Astrocyte (in vitro differentiated cells and primary cell): ENCODE measurements at regions not wholly inside any gene's neighbourhood (a gene's known extent, or its start where the extent isn't known, plus 50 kb on each side); places are given as distances from the start of the nearest gene placed in this dataset.

ENCODE experiments used
- DNase-seq: peaks from one replicate; pipeline ENCODE4 v3.0.0-alpha.2; 2010; ENCODE audit warnings: low read depth
- FAIRE-seq: peaks from 2 replicates; lab custom pipeline; 2011; peaks lifted over from hg19 to GRCh38; lab: Jason Lieb, UNC
- H2AFZ ChIP-seq: 2 replicates; pipeline ENCODE4 v1.6.0; 2012; ENCODE audit warnings: low read depth, low read length, inconsistent platforms
- H3K27ac ChIP-seq: 2 replicates; pipeline ENCODE4 v1.5.1; 2011; ENCODE audit warnings: low read depth, low read length, inconsistent platforms
- H3K27me3 ChIP-seq: 2 replicates; pipeline ENCODE4 v1.6.0; 2011; ENCODE audit warnings: low read length, inconsistent platforms; ENCODE audit not compliant: insufficient read depth
- H3K36me3 ChIP-seq: 2 replicates; pipeline ENCODE4 v1.5.1; 2011; ENCODE audit warnings: low read length, inconsistent platforms; ENCODE audit not compliant: insufficient read depth
- H3K4me1 ChIP-seq: 2 replicates; pipeline ENCODE4 v1.5.1; 2011; ENCODE audit warnings: low read length, inconsistent platforms; ENCODE audit not compliant: insufficient read depth
- H3K4me2 ChIP-seq: 2 replicates; pipeline ENCODE4 v1.6.0; 2012; ENCODE audit warnings: low read length, inconsistent platforms
- H3K4me3 ChIP-seq: 2 replicates; pipeline ENCODE4 v1.5.1; 2011; ENCODE audit warnings: low read depth, mild to moderate bottlenecking, low read length, inconsistent platforms; ENCODE audit not compliant: insufficient read depth
- H3K79me2 ChIP-seq: 2 replicates; pipeline ENCODE4 v1.6.0; 2012; ENCODE audit warnings: mild to moderate bottlenecking, low read length, inconsistent platforms; ENCODE audit not compliant: insufficient read depth
- H3K9ac ChIP-seq: 2 replicates; pipeline ENCODE4 v1.6.0; 2012; ENCODE audit warnings: mild to moderate bottlenecking, low read length, inconsistent platforms
- H3K9me3 ChIP-seq: 2 replicates; pipeline ENCODE4 v1.5.1; 2012; ENCODE audit warnings: low read depth, mild to moderate bottlenecking, low read length, inconsistent platforms; ENCODE audit not compliant: insufficient read depth
- H4K20me1 ChIP-seq: 2 replicates; pipeline ENCODE4 v1.6.0; 2012; ENCODE audit warnings: low read length, inconsistent platforms; ENCODE audit not compliant: insufficient read depth
- H3K27ac Mint-ChIP-seq: one replicate; pipeline ENCODE4 v1.8.0; 2021; ENCODE audit warnings: mild to moderate bottlenecking, mixed read lengths; ENCODE audit not compliant: unreplicated experiment
- H3K27me3 Mint-ChIP-seq: one replicate; pipeline ENCODE4 v1.8.0; 2021; ENCODE audit warnings: low read depth, mixed read lengths; ENCODE audit not compliant: unreplicated experiment
- H3K36me3 Mint-ChIP-seq: one replicate; pipeline ENCODE4 v1.8.0; 2021; ENCODE audit warnings: low read depth, mixed read lengths; ENCODE audit not compliant: unreplicated experiment
- H3K4me1 Mint-ChIP-seq: one replicate; pipeline ENCODE4 v1.8.0; 2021; ENCODE audit warnings: low read depth, mixed read lengths; ENCODE audit not compliant: unreplicated experiment
- H3K4me3 Mint-ChIP-seq: one replicate; pipeline ENCODE4 v1.8.0; 2021; ENCODE audit warnings: mild to moderate bottlenecking, moderate library complexity, mixed read lengths; ENCODE audit not compliant: unreplicated experiment
- H3K9me3 Mint-ChIP-seq: one replicate; pipeline ENCODE4 v1.8.0; 2021; ENCODE audit warnings: mild to moderate bottlenecking, mixed read lengths; ENCODE audit not compliant: unreplicated experiment
- EZH2 ChIP-seq: IDR thresholded peaks from 2 replicates; pipeline ENCODE4 v1.6.1; 2012; ENCODE audit warnings: mild to moderate bottlenecking, low read length, inconsistent platforms; ENCODE audit not compliant: insufficient read depth
- TF ChIP-seq, protein P1 (sequence below): IDR thresholded peaks from 2 replicates; pipeline ENCODE4 v1.5.1; 2011; ENCODE audit warnings: low read depth, mild to moderate bottlenecking, inconsistent platforms, low read length, moderate library complexity; ENCODE audit not compliant: insufficient read depth

- no peaks in the 10 kb centered on the region for H3K9me3 ChIP-seq
- H3K4me3 ChIP-seq: no peak overlapping the region
- FAIRE-seq (no peak), DNase-seq (no peak)
- H3K27me3 ChIP-seq: no peaks in the 10 kb centered on the region
- H3K4me1 ChIP-seq: peaks cover 5% of the 10 kb centered on the region
- peaks cover 2% of the 10 kb centered on the region for H3K9me3 Mint-ChIP-seq
- H3K4me1 Mint-ChIP-seq: no peaks in the 10 kb centered on the region
- no peaks in the 10 kb centered on the region for H4K20me1 ChIP-seq
- no peak overlapping the region for H3K9ac ChIP-seq
- no peak overlapping the region for H3K27ac ChIP-seq
- no peak overlapping the region for H2AFZ ChIP-seq
- H3K36me3 Mint-ChIP-seq: no peaks in the 10 kb centered on the region
- no peak overlapping the region for H3K4me2 ChIP-seq
- TF ChIP-seq, protein P1, sequence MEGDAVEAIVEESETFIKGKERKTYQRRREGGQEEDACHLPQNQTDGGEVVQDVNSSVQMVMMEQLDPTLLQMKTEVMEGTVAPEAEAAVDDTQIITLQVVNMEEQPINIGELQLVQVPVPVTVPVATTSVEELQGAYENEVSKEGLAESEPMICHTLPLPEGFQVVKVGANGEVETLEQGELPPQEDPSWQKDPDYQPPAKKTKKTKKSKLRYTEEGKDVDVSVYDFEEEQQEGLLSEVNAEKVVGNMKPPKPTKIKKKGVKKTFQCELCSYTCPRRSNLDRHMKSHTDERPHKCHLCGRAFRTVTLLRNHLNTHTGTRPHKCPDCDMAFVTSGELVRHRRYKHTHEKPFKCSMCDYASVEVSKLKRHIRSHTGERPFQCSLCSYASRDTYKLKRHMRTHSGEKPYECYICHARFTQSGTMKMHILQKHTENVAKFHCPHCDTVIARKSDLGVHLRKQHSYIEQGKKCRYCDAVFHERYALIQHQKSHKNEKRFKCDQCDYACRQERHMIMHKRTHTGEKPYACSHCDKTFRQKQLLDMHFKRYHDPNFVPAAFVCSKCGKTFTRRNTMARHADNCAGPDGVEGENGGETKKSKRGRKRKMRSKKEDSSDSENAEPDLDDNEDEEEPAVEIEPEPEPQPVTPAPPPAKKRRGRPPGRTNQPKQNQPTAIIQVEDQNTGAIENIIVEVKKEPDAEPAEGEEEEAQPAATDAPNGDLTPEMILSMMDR: no peak
- no peak for TF ChIP-seq EZH2
- H3K27me3 Mint-ChIP-seq: no peaks in the 10 kb centered on the region
- no peaks in the 10 kb centered on the region for H3K36me3 ChIP-seq
- no peaks in the 10 kb centered on the region for H3K79me2 ChIP-seq
- H3K27ac Mint-ChIP-seq: no peak overlapping the region
- no peak overlapping the region for H3K4me3 Mint-ChIP-seq
These were observed 647.1 kb downstream of the GALR1 start for GRCh38 chr18:77896586-77897252.

DNA sequence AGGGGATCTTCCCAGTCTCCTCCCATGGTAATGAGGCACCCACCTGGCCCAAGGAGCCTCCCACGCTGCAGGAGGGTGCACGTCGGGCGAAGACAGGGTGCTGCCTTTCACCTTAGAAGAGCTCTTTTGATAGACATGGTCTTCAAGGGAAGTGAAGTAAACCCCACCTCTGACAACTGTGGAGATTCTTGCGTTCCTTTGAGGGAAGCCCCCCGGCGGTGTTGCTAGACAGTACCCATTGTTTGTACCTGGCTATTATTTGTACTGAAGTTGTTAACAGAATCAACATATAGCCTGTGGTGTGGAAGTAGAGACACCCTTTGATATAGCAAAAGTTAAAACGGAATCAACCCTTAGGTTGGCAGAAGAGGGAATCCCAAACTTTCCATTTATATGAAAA, 648.0 kb downstream of the GALR1 start:
- DNase-seq (no peak), FAIRE-seq (no peak)
- H3K4me1 Mint-ChIP-seq: no peaks in the 10 kb centered on the region
- Histone ChIP-seq H3K79me2 (no peaks in the 10 kb centered on the region), H3K4me1 (peaks cover 5% of the 10 kb centered on the region), H3K4me2 (no peak overlapping the region), H3K27me3 (no peaks in the 10 kb centered on the region), H3K9me3 (no peaks in the 10 kb centered on the region), H3K36me3 (no peaks in the 10 kb centered on the region), H4K20me1 (no peaks in the 10 kb centered on the region), H3K27ac (no peak overlapping the region), H3K4me3 (no peak overlapping the region), H2AFZ (no peak overlapping the region), H3K9ac (no peak overlapping the region)
- no peaks in the 10 kb centered on the region for H3K27me3 Mint-ChIP-seq
- TF ChIP-seq EZH2: no peak
- TF ChIP-seq, protein P1: no peak
- H3K36me3 Mint-ChIP-seq: no peaks in the 10 kb centered on the region
- no peak overlapping the region for H3K4me3 Mint-ChIP-seq
- peaks cover 2% of the 10 kb centered on the region for H3K9me3 Mint-ChIP-seq
- no peak overlapping the region for H3K27ac Mint-ChIP-seq

DNA sequence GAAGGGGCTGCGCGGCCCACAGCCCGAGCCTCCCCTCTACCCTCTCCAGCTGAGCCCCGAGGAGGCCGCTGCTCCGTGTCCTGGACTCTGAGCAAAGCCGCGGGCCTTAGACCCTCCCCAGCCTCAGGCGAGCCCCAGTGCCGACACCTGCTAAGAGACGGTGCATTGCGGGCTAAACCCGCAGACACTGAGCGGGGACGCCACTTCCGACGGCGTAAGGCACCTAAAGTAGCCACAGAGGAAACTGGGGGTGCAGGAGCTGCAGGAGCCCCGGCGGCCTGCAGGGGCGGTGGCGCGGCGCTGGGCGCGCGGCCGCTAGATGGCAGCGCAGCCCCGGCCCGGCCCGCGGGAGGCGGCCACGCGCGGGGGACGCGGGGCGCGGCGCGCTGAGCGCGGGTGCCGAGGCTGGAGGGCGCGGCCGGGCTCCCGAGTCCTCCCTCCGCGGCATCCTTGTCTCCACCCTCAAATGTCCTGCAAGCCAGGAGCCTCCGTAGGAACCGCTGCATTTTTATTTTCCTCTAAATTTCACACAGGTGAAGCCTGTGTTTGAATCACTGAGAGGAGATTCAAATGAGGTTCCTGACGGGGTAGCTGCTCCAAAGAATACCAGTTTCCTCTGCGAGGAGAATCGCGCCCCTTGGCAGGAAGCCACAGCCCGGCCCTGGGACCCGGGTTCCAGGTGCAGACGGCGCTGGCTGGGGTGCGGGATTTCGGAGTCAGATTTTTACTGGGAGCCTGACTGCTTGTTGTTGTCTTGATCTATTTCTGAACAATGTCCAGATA, 650.5 kb downstream of the GALR1 start:
- Mint-ChIP-seq H3K27ac (no peak overlapping the region), H3K4me3 (peak overlapping the region; percentile 45)

More for the DNA sequence above, 650.5 kb downstream of the GALR1 start:
- DNase-seq: peak; percentile 2
- no peaks in the 10 kb centered on the region for H3K27me3 ChIP-seq
- H3K4me3 ChIP-seq: peak overlapping the region; percentile 46
- peaks cover 5% of the 10 kb centered on the region for H3K4me1 ChIP-seq
- no peak overlapping the region for H3K9ac ChIP-seq
- FAIRE-seq: no peak
- Mint-ChIP-seq H3K9me3 (no peaks in the 10 kb centered on the region), H3K27me3 (no peaks in the 10 kb centered on the region), H3K36me3 (no peaks in the 10 kb centered on the region), H3K4me1 (no peaks in the 10 kb centered on the region)
- H4K20me1 ChIP-seq: no peaks in the 10 kb centered on the region
- H3K4me2 ChIP-seq: peak overlapping the region; percentile 81
- H2AFZ ChIP-seq: peak overlapping the region; percentile 83
- TF ChIP-seq EZH2: no peak
- TF ChIP-seq, protein P1: peak; percentile 46
- no peak overlapping the region for H3K27ac ChIP-seq
- no peaks in the 10 kb centered on the region for H3K79me2 ChIP-seq
- no peaks in the 10 kb centered on the region for H3K36me3 ChIP-seq
- H3K9me3 ChIP-seq: no peaks in the 10 kb centered on the region
